MG63 (cell line): ENCODE measurements at regions not wholly inside any gene's neighbourhood (a gene's known extent, or its start where the extent isn't known, plus 50 kb on each side); places are given as distances from the start of the nearest gene placed in this dataset.
"Not testable (repeated sequence)": the region's sequence is repeated elsewhere in the genome, so short reads cannot be mapped to it uniquely, and the experiment has no call there.

Experiments used
- DNase-seq: peaks from one replicate; pipeline ENCODE4 v3.0.0-alpha.2; 2020
- H3K27me3 ChIP-seq: fragments of 250-450 bp; sonication (Bioruptor Pico); 2 replicates; pipeline ENCODE4 v1.5.1; 2020; ENCODE audit warnings: mild to moderate bottlenecking, moderate library complexity
- H3K36me3 ChIP-seq: fragments of 250-450 bp; sonication (Bioruptor Pico); 2 replicates; pipeline ENCODE4 v1.5.1; 2020; ENCODE audit warnings: mild to moderate bottlenecking, moderate library complexity
- H3K4me3 ChIP-seq: fragments of 250-450 bp; sonication (Bioruptor Pico); 2 replicates; pipeline ENCODE4 v1.5.1; 2020; ENCODE audit warnings: mild to moderate bottlenecking, moderate library complexity
- H3K9me3 ChIP-seq: fragments of 250-450 bp; sonication (Bioruptor Pico); 2 replicates; pipeline ENCODE4 v1.5.1; 2020; ENCODE audit warnings: mild to moderate bottlenecking, moderate library complexity

DNA sequence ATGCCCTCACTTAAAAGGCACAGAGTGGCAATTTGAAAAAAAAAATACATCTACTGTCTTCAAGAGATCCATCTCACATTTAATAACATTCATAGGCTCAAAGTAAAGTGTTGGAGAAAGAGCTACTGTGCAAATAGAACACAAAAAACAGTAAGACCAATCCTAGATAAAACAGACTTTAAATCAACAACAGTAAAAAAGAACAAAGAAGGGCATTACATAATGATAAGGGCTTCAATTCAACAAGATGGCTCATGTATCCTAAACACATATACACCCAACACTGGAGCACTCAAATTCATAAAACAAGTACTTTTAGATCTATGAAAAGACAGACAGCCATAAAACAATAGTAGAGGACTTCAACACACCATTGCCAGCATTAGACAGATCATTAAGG lies 93.6 kb upstream of the PCED1B start:
- H3K36me3 ChIP-seq, result no peaks in the 10 kb centered on the region
- no peak for DNase-seq
- peaks cover 6% of the 10 kb centered on the region; the same call in 1 of the 2 replicates for H3K9me3 ChIP-seq
- no peaks in the 10 kb centered on the region for H3K27me3 ChIP-seq
- H3K4me3 ChIP-seq, result no peak overlapping the region

DNA sequence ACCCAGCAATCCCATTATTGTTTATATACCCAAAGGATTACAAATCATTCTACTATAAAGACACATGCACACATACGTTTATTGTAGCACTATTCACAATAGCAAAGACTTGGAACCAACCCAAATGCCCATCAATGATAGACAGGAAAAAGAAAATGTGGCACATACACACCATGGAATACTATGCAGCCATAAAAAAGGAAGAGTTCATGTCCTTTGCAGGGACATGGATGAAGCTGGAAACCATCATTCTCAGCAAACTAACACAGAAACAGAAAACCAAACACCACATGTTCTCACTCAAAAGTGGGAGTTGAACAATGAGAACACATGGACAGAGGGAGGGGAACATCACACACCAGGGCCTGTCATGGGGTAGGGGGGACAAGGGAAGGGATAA lies 91.3 kb upstream of the PCED1B start:
- H3K4me3 ChIP-seq, H3K9me3 ChIP-seq, DNase-seq, H3K36me3 ChIP-seq, H3K27me3 ChIP-seq: not testable (repeated sequence)

DNA sequence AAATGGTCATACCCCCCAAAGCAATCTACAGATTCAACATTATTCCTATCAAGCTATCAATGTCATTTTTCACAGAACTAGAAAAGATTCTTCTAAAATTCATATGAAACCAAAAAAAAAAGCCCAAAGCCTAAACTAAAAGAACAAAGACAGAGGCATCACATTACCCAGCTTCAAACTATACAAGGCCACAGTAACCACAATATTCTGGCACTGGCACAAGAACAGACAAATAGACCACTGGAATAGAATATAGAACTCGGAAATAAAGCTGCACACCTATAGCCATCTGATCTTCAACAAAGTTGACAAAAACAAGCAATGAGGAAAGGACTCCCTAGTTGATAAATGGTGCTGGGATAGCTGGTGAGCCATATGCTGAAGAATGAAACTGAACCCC lies 89.2 kb upstream of the PCED1B start:
- Histone ChIP-seq H3K27me3 (no peaks in the 10 kb centered on the region), H3K9me3 (peaks cover 6% of the 10 kb centered on the region), H3K4me3 (no peak overlapping the region), H3K36me3 (no peaks in the 10 kb centered on the region)
- no peak for DNase-seq

DNA sequence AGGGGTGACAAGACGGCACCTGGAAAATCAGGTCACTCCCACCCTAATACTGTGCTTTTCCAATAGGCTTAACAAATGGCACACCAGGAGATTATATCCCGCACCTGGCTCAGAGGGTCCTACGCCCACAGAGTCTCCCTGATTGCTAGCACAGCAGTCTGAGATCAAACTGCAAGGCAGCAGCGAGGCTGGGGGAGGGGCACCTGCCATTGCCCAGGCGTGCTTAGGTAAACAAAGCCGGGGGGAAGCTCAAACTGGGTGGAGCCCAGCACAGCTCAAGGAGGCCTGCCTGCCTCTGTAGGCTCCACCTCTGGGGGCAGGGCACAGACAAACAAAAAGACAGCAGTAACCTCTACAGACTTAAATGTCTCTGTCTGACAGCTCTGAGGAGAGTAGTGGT lies 87.4 kb upstream of the PCED1B start:
- not testable (repeated sequence) for H3K4me3 ChIP-seq, H3K36me3 ChIP-seq, H3K27me3 ChIP-seq, DNase-seq, H3K9me3 ChIP-seq

DNA sequence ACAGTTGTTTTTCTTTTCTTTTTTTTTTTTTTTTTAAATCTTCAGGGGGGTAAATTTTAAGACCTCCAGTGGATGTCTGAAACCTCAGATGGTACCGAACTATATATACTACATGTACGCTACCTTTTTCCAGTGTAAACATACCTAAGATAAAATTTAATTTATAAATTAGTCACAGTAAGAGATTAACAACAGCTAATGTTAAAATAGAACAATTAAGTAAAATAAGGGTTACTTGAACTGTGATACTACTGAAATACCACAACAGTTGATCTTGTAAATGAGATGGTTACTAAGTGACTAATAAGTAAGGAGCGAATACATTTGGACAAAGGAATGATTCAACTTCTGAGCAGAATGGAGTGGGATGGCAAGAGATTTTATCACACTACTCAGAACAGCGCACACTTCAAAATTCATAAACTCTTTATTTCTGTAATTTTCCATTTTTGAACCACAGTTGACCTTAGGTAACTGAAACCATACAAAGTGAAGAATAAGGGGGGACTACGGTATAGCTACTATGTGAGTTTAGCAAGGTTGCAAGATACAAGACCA lies 80.5 kb upstream of the PCED1B start:
- Histone ChIP-seq H3K9me3 (no peaks in the 10 kb centered on the region), H3K27me3 (no peaks in the 10 kb centered on the region), H3K36me3 (no peaks in the 10 kb centered on the region), H3K4me3 (no peak overlapping the region)
- no peak for DNase-seq

DNA sequence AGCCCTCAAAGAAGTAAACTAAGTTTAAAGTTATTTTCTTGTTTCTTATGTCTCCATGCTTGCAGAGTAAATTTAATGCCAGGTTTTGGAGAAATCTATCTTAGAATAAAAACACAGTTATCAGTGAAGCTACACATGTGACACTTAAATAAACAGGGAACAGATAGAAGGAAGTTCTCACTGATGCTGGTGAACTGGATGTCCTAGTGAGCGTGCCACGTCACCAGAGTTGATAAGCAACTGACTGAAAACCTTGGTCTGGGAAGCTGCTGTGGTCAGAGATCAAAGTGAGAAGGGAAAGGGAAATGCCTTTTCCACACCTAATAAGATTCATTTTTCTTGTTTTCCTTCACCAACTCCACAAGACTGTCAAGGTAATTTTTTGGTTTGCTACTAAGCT lies 74.8 kb upstream of the PCED1B start:
- no peak for DNase-seq
- Histone ChIP-seq H3K4me3 (no peak overlapping the region), H3K36me3 (no peaks in the 10 kb centered on the region), H3K9me3 (no peaks in the 10 kb centered on the region), H3K27me3 (no peaks in the 10 kb centered on the region)

DNA sequence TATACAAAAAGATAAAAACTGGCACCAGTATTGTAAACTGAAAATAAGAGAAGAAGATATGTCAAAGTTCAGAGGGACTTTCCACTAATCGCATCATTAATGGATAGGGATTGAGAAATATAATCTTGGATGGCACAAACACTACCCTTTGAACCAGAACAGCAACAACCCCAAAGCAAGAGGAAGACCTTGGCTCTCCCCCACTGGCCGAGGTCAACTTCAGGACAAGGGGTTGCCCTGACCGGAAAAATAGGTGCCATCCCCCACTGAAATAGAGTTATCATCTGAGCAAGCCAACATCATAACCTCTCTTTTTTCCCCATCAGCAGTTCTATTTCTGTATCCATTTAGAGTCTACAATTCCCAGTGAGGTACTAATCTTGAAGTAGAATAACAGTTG lies 72.4 kb upstream of the PCED1B start:
- H3K27me3 ChIP-seq, result no peaks in the 10 kb centered on the region
- H3K4me3 ChIP-seq, result no peak overlapping the region
- peaks cover 2% of the 10 kb centered on the region for H3K9me3 ChIP-seq
- DNase-seq, result no peak
- H3K36me3 ChIP-seq, result no peaks in the 10 kb centered on the region

DNA sequence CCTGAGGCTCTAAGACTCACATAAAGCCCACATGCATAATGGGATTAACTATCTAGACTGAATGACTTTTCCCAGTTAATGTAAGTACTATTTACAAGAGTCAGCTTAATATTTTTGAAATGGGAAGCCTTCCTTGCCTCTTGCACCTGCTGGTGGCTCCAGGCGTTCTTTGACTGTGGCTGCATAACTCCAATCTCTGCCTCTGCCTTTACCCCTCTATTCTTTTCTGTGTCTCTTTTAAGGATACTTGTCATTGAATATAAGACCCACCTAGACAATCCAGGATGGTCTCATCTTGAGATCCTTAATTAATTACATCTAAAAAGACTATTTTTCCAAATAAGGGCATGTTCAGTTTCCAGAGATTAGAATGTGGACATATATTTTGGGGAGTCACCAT lies 66.9 kb upstream of the PCED1B start:
- H3K27me3 ChIP-seq, result no peaks in the 10 kb centered on the region
- DNase-seq, result no peak
- no peak overlapping the region for H3K4me3 ChIP-seq
- no peaks in the 10 kb centered on the region for H3K36me3 ChIP-seq
- peaks cover 6% of the 10 kb centered on the region for H3K9me3 ChIP-seq

DNA sequence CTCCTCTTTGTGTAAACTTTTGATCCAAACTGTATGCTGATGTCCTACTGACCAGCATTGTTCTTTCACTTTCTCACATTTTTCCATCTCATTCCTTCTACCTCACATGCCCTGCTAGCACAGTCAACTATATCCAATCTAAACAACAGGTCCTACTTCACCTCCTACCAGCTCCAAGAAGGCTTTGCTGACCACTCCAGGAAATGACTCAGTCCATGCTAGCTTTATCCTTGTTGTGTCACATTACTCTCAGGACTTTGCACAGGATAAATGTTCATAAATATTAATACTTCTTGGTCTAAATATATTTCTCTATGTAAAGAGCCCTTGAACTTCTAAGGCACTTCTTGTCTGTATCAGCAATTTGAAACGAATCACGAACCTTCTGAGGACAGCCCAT lies 64.9 kb upstream of the PCED1B start:
- Histone ChIP-seq H3K27me3 (no peaks in the 10 kb centered on the region), H3K4me3 (no peak overlapping the region), H3K36me3 (no peaks in the 10 kb centered on the region), H3K9me3 (peaks cover 6% of the 10 kb centered on the region)
- DNase-seq, result peak; percentile 77

DNA sequence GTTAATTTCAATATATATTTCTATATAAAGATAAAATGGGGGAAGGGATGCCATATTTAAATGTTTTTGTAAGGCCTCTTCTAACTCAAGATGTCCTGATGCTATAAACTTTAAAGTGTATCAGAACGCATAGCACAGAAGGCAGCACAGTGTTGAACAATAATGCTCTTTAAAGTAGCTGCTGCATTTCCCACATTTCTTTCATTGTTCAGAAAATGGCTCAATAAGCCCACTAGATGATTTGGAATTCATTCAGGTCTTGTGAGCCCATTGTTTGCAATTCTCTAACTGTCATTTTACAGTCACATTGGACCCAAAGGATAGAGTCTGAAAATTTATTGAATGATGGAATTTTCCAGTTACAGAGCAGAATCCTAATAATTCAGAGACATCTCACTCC lies 64.0 kb upstream of the PCED1B start:
- Histone ChIP-seq H3K27me3 (no peaks in the 10 kb centered on the region), H3K36me3 (no peaks in the 10 kb centered on the region), H3K4me3 (no peak overlapping the region), H3K9me3 (peaks cover 6% of the 10 kb centered on the region)
- no peak for DNase-seq

DNA sequence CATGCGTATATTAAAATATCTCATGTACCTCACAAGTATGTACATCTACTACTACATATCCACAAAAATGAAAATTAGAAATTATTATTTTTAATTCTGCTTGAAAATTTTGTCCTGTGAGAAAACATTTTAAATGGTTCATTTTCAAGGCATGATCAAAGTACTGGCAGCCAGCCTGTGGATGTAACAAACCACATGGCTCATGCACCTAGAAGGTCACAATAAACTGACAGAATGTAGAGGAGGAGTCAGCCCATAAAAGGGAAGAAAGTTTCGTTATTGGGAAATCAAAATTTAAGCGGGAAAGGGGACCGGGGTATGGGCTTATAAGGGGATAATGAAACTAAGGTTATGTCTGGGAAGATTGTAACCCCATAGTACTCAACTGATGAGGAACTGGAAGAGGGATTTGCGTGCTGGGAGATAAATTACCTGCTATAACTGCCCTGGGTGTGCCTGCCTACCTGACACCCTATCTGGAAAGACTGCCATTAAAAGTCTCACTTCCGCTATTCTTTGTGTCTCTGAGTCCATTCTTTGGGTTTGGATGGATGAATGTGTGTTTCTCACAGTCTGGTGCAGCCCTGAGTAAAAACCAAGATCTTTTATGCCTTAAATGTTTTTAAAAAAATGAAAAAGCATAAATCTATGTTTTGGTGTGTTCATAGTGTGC lies 62.2 kb upstream of the PCED1B start:
- peaks cover 4% of the 10 kb centered on the region for H3K9me3 ChIP-seq
- H3K27me3 ChIP-seq, result no peaks in the 10 kb centered on the region
- no peak for DNase-seq
- H3K36me3 ChIP-seq, result no peaks in the 10 kb centered on the region
- H3K4me3 ChIP-seq, result no peak overlapping the region

DNA sequence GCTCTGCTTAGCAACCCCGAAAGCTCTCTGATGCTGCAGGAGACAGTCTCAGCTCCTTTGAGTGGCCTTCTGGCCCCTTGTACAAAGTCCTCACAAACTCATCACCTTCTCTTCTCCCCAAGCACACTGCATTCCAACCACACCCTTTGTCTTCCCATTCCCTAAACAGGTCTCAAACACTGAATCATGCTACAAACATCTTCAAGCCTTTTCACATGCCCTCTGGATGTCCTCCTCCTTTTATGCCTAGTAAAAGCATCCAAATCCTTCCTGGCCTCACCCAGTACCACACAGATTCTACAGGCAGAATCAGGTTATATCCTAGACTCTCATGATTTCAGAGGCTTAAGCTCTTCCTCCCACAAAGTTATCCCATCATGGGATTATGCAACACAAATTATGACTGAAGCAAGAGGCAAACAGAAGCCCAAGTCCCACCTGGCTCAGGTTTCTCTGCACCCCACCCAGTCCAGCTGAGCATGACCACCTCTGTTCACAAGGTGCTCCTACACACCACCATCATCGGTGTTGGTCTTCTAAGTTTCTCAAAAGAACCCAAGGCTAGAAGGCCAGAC lies 61.4 kb upstream of the PCED1B start:
- peak; percentile 43 for DNase-seq
- Histone ChIP-seq H3K27me3 (no peaks in the 10 kb centered on the region), H3K36me3 (no peaks in the 10 kb centered on the region), H3K4me3 (no peak overlapping the region), H3K9me3 (peaks cover 4% of the 10 kb centered on the region)

DNA sequence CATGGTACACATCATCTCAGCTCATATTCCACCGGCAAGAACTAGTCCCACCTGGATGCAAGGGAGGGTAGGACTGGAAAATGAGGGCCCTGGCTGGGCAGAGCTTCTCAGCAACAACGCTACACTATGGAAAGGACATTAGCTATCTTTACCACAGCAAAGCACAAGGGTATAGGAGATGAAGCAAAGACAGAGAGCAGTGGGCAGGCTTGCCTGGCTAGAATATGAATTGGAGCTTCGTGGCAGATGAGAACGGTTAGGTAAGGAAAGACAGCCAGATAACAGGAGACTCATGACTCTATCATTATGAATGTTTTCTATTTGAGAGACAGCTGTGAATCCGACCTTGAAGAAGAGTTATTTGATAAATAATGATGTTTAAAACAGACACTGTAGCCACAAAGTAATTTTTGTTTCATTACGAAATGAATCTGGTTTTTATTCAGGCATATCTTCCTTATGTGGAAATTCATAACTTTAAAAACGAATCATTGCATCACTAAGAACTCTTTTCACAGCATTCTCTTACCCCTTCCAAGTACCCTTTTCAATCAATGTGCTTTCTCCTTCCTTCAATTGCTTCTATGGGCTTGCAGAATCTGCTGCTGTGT lies 59.1 kb upstream of the PCED1B start:
- Histone ChIP-seq H3K4me3 (no peak overlapping the region), H3K36me3 (no peaks in the 10 kb centered on the region), H3K27me3 (no peaks in the 10 kb centered on the region), H3K9me3 (peaks cover 4% of the 10 kb centered on the region)
- DNase-seq, result no peak

DNA sequence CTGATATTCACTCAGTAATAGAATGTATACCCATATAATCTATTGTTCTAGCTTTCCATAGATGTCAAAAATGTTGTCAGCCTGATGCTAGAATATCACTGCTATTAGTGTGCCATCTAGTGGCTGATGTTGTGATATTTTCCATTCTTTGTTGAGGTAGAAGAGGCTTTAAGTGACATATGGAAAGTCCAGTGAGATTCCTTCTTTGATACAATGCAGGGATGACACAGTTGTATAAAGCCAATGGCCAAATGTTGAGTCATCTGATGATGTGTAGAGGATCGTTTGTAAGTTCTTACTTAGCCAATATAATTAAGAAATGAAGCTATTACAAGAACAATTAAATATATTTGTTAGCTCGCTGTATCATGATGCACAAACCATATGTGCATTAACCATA lies 58.1 kb upstream of the PCED1B start:
- Histone ChIP-seq H3K4me3 (no peak overlapping the region), H3K27me3 (no peaks in the 10 kb centered on the region), H3K9me3 (peaks cover 3% of the 10 kb centered on the region), H3K36me3 (no peaks in the 10 kb centered on the region)
- peak; percentile 11 for DNase-seq

DNA sequence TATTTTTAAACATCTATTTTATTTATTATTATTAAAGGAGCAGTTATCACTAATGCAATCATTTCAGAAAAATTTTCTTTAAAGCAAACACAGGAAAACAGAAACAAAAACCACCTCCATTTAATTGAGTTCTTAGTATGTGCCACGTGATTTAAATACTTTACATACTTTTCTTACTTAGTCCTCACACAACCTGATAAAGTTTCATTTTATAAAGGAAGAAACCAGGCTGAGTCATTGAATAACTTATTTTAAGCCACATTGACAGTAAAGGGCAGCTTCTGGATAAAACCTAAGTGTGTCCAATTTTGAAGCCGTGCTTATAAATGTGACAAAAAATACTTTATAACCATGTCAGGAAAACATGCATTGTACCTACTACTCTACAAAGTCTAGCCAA lies 57.1 kb upstream of the PCED1B start:
- Histone ChIP-seq H3K27me3 (no peaks in the 10 kb centered on the region), H3K9me3 (no peaks in the 10 kb centered on the region; the same call in 1 of the 2 replicates), H3K4me3 (no peak overlapping the region), H3K36me3 (no peaks in the 10 kb centered on the region)
- no peak for DNase-seq

DNA sequence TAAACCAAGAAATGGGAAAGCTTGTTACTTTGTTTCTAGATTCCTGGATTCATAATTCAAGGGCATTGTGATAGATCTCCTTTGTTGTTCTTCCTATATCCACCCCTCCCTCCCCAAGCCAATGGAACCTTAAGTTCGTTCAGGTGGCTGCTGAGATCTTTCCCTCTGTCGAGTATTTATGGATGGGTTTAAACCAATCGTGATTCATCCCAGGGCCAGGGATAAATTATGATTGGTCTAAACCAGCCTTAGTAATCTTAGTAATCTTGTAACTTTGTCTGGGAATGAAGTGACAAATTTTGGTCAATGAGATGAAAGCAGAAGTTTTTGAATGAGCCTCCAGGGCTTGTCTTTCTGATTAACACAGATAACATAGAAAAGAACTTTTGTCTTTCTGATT lies 56.1 kb upstream of the PCED1B start:
- Histone ChIP-seq H3K4me3 (no peak overlapping the region), H3K36me3 (no peaks in the 10 kb centered on the region), H3K27me3 (no peaks in the 10 kb centered on the region), H3K9me3 (no peaks in the 10 kb centered on the region; the same call in 1 of the 2 replicates)
- no peak for DNase-seq

DNA sequence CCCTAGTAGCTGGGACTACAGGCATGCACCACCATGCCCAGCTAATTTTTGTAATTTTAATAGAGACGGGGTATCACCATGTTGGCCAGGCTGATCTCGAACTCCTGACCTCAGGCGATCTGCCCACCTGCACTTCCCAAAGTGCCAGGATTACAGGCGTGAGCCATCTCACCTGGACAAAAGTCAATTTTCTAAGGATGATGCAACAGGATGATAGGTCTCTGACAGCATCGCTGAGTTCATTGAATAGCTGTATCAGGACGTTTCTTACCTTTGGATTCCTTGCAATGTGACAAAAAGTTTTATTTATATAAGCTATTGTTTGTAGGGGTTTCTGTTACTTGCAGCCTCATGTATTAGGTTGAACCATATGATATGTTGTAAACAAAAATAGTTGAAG lies 55.5 kb upstream of the PCED1B start:
- Histone ChIP-seq H3K36me3 (no peaks in the 10 kb centered on the region), H3K27me3 (no peaks in the 10 kb centered on the region), H3K9me3 (no peaks in the 10 kb centered on the region; the same call in 1 of the 2 replicates), H3K4me3 (no peak overlapping the region)
- DNase-seq, result no peak

DNA sequence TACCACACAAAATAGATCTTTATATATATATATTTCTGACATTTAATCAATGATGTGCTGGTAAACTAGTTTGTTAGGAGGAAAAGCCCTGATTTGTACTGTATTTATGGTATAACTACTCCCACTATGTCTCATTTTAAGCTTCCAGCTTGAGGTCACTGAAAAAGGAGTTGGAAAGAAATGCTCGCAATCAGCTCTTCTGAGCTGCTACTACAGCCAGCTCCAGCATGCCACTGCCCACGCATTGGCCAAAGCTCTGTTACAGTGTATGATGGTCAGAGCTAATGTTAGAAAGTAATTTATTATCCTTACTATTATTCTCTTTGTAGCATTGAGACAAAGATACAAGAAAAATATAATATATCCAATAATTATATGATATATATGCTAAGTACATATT lies 55.0 kb upstream of the PCED1B start:
- Histone ChIP-seq H3K9me3 (no peaks in the 10 kb centered on the region), H3K4me3 (no peak overlapping the region), H3K27me3 (no peaks in the 10 kb centered on the region), H3K36me3 (no peaks in the 10 kb centered on the region)
- peak; percentile 68 for DNase-seq
